OCI-LY3 (cell line): ENCODE measurements at regions not wholly inside any gene's neighbourhood (a gene's known extent, or its start where the extent isn't known, plus 50 kb on each side); places are given as distances from the start of the nearest gene placed in this dataset.

Experiments
- H2AFZ ChIP-seq: fragments of 200-600, 300-600 bp; shearing (Covaris generic); 2 replicates; pipeline ENCODE4 v1.6.0; 2014; ENCODE audit warnings: antibody characterized with exemption, low read depth, low read length
- H3K27ac ChIP-seq: fragments of 200-600, 300-600 bp; sonication (generic); 2 replicates; pipeline ENCODE4 v1.5.1; 2014; ENCODE audit warnings: mild to moderate bottlenecking, low read length, moderate library complexity, mixed read lengths
- H3K27me3 ChIP-seq: fragments of 200-600, 300-600 bp; sonication (generic); 2 replicates; pipeline ENCODE4 v1.6.1; 2014; ENCODE audit warnings: low read depth, low read length, mixed read lengths
- H3K36me3 ChIP-seq: fragments of 200-600, 300-600 bp; sonication (generic); replicated peaks from 2 replicates; pipeline ENCODE3; 2014; ENCODE audit warnings: low read depth, low read length, mixed read lengths
- H3K4me1 ChIP-seq: fragments of 300-600, 200-600 bp; sonication (generic); 2 replicates; pipeline ENCODE4 v1.6.1; 2014; ENCODE audit warnings: low read length, mixed read lengths
- H3K4me2 ChIP-seq: fragments of 200-600, 300-600 bp; sonication (generic); 2 replicates; pipeline ENCODE4 v1.6.1; 2014; ENCODE audit warnings: low read length, mixed read lengths
- H3K4me3 ChIP-seq: fragments of 300-600, 200-600 bp; sonication (generic); 2 replicates; pipeline ENCODE4 v1.5.1; 2014; ENCODE audit warnings: antibody characterized with exemption, mild to moderate bottlenecking, low read length, moderate library complexity
- H3K79me2 ChIP-seq: fragments of 300-600, 200-600 bp; shearing (Covaris generic); 2 replicates; pipeline ENCODE4 v1.6.1; 2014; ENCODE audit warnings: mild to moderate bottlenecking, low read length, mixed read lengths
- H3K9ac ChIP-seq: fragments of 300-600, 200-600 bp; shearing (Covaris generic); 2 replicates; pipeline ENCODE4 v1.6.0; 2014; ENCODE audit warnings: mild to moderate bottlenecking, low read length, moderate library complexity
- H3K9me3 ChIP-seq: fragments of 200-600, 300-600 bp; shearing (Covaris generic); 2 replicates; pipeline ENCODE4 v1.6.1; 2014; ENCODE audit warnings: low read length, mixed read lengths; ENCODE audit not compliant: insufficient read depth
- H4K20me1 ChIP-seq: fragments of 200-600, 300-600 bp; sonication (generic); 2 replicates; pipeline ENCODE4 v1.6.1; 2016; ENCODE audit warnings: low read length, mixed read lengths; ENCODE audit not compliant: insufficient read depth
- CTCF ChIP-seq: fragments of 200-600, 300-600 bp; sonication (generic); IDR thresholded peaks from 2 replicates; pipeline ENCODE4 v1.5.1; 2014; ENCODE audit warnings: antibody characterized with exemption, low read length, low read depth
- EZH2phosphoT487 ChIP-seq: fragments of 200-600 bp; shearing (Covaris generic); IDR thresholded peaks from 2 replicates; pipeline ENCODE4 v1.6.1; 2018; ENCODE audit warnings: antibody characterized with exemption, mixed run types, low read depth

GRCh38 chr10:78552261-78552811, 516.4 kb upstream of the ZMIZ1 start:
- Histone ChIP-seq H3K27me3 (peaks cover 12% of the 10 kb centered on the region; the same call in 1 of the 2 replicates), H3K9me3 (no peaks in the 10 kb centered on the region), H3K4me3 (no peak overlapping the region), H3K27ac (no peak overlapping the region), H4K20me1 (no peaks in the 10 kb centered on the region), H3K9ac (no peak overlapping the region), H3K36me3 (no peaks in the 10 kb centered on the region), H2AFZ (no peak overlapping the region), H3K4me1 (no peaks in the 10 kb centered on the region), H3K79me2 (no peaks in the 10 kb centered on the region), H3K4me2 (no peak overlapping the region)
- TF ChIP-seq CTCF, result no peak
- no peak for TF ChIP-seq EZH2phosphoT487

GRCh38 chr10:78553792-78554191, 515.0 kb upstream of the ZMIZ1 start:
- Histone ChIP-seq H4K20me1 (no peaks in the 10 kb centered on the region), H3K27me3 (peaks cover 6% of the 10 kb centered on the region; the same call in 1 of the 2 replicates), H3K36me3 (no peaks in the 10 kb centered on the region), H3K9ac (no peak overlapping the region), H3K4me1 (no peaks in the 10 kb centered on the region), H3K27ac (no peak overlapping the region), H3K79me2 (no peaks in the 10 kb centered on the region), H2AFZ (no peak overlapping the region), H3K9me3 (no peaks in the 10 kb centered on the region), H3K4me2 (no peak overlapping the region), H3K4me3 (no peak overlapping the region)
- no peak for TF ChIP-seq EZH2phosphoT487

GRCh38 chr10:78555128-78555527, 513.6 kb upstream of the ZMIZ1 start:
- H3K4me2 ChIP-seq, result no peak overlapping the region
- no peaks in the 10 kb centered on the region for H3K79me2 ChIP-seq
- H2AFZ ChIP-seq, result no peak overlapping the region
- H3K9ac ChIP-seq, result no peak overlapping the region
- no peaks in the 10 kb centered on the region for H3K36me3 ChIP-seq
- H3K9me3 ChIP-seq, result no peaks in the 10 kb centered on the region
- no peak for TF ChIP-seq CTCF
- TF ChIP-seq EZH2phosphoT487, result no peak
- no peaks in the 10 kb centered on the region for H4K20me1 ChIP-seq
- H3K4me3 ChIP-seq, result no peak overlapping the region
- H3K27ac ChIP-seq, result no peak overlapping the region
- H3K4me1 ChIP-seq, result no peaks in the 10 kb centered on the region
- H3K27me3 ChIP-seq, result no peaks in the 10 kb centered on the region

- Histone ChIP-seq H3K9me3 (no peaks in the 10 kb centered on the region), H3K27me3 (no peaks in the 10 kb centered on the region), H3K9ac (no peak overlapping the region), H3K4me2 (no peak overlapping the region), H2AFZ (no peak overlapping the region), H3K4me3 (no peak overlapping the region), H3K36me3 (no peaks in the 10 kb centered on the region), H4K20me1 (no peaks in the 10 kb centered on the region), H3K27ac (no peak overlapping the region), H3K79me2 (no peaks in the 10 kb centered on the region), H3K4me1 (no peaks in the 10 kb centered on the region)
- TF ChIP-seq EZH2phosphoT487, result no peak
- TF ChIP-seq CTCF, result no peak
Measured at GRCh38 chr10:78556705-78557432, 511.9 kb upstream of the ZMIZ1 start.
